ENCODE measurements at regions not wholly inside any gene's neighbourhood (a gene's known extent, or its start where the extent isn't known, plus 50 kb on each side); places are given as distances from the start of the nearest gene placed in this dataset.

DNA sequence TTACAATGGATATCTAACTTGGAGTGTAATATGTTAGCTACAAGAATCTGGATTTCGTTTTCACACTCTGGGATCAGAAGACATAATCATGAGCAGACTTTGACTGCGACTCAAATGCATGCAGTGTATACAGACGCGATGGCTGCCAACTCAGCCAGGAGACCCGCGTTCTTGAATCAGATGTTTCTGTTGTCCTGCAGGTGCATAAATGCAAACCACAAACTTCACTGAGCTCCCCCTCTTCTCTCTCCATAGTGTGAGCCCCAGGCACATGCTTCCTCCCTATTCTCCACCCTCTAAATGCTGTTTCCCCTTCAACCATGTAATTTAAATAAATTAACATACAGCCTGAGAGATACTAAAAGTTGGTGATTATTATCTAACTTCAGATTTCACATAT, 347.9 kb downstream of the DCHS2 start:
- intact Hi-C loops (cut with micrococcal nuclease; ENCODE audit: unreplicated experiment): no loop called here

DNA sequence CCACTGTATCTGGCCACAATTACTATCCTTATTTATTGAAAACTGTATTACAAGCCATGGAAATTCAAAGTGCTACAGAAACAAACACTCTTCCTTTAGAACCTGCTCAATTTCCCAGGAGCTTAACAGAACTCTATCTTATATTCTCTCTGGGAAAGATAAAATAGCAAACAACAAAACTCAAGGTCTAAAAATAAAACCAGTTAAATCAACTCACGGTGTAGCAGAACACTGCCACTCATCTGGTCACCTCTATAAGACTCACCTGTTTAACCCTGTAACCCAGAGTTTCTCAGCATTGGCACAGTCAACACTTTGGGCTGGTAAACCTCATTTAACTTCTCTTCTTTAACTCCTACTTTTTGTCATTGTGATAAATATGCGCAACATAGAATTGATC, 348.9 kb downstream of the DCHS2 start:
- Histone ChIP-seq H3K4me3 (no peak overlapping the region), H3K4me2 (ENCODE audit: control insufficient read depth, insufficient read depth) (no peak overlapping the region), H4K20me1 (ENCODE audit: control insufficient read depth, insufficient read depth) (no peaks in the 10 kb centered on the region), H3K4me1 (ENCODE audit: control insufficient read depth, insufficient read depth, low read length) (no peaks in the 10 kb centered on the region), H3K27me3 (replicated peaks in 1 of 2; ENCODE audit: control insufficient read depth in 2 of 2, insufficient read depth in 2 of 2, low read length in 1 of 2) (no peaks in the 10 kb centered on the region), H3K9ac (ENCODE audit: control insufficient read depth, insufficient read depth, low read length) (no peak overlapping the region), H2AFZ (ENCODE audit: control insufficient read depth, low read depth, low read length) (no peak overlapping the region), H3K27ac (ENCODE audit: control insufficient read depth, insufficient read depth) (no peak overlapping the region), H3K9me3 (replicated peaks; ENCODE audit: control insufficient read depth, insufficient read depth, low read length) (no peaks in the 10 kb centered on the region), H3K36me3 (ENCODE audit: control insufficient read depth in 2 of 2, insufficient read depth in 2 of 2, low read length in 1 of 2) (no peaks in the 10 kb centered on the region), H3K79me2 (ENCODE audit: control insufficient read depth, insufficient read depth, low read length) (no peaks in the 10 kb centered on the region)
- no peak for DNase-seq (ENCODE audit: low read depth, low spot score)
- ChIA-PET POLR2A (no interaction called here), SMC1A (ENCODE audit: uncharacterized antibody, unreplicated experiment) (interaction anchor here (0.6 kb wide), 1 partner anchor 1212 kb away, joined by 5 read pairs; no protein-coding TSS in a partner anchor), RAD21 (ENCODE audit: unreplicated experiment) (no interaction called here), CTCF (no interaction called here)
- no TSS peak for BruUV-seq (replicated peaks)
- no peak for ATAC-seq
- FAIRE-seq: no peak
- in situ Hi-C loops (cut with MboI): no loop called here
- WGBS (ENCODE audit: insufficient coverage, insufficient replicate concordance, low lambda C conversion rate, missing lambda C conversion rate): 50% methylated on average over 2 of the region's 2 CpGs
- intact Hi-C loops (cut with micrococcal nuclease; ENCODE audit: unreplicated experiment): no loop called here
- TF ChIP-seq SREBF2 (IDR thresholded peaks at IDR 0.05; ENCODE audit: low read length) (no peak), SIX5 (IDR thresholded peaks at IDR 0.05; ENCODE audit: low read depth, low read length, severe bottlenecking) (no peak), RELA (IDR thresholded peaks at IDR 0.05; ENCODE audit: borderline replicate concordance, partially characterized antibody) (no peak), IKZF1 (conservative IDR thresholded peaks at IDR 0.05) (no peak), NFYA (IDR thresholded peaks at IDR 0.05; ENCODE audit: borderline replicate concordance, low read depth, low read length) (no peak)
- TF ChIP-seq, protein P1, sequence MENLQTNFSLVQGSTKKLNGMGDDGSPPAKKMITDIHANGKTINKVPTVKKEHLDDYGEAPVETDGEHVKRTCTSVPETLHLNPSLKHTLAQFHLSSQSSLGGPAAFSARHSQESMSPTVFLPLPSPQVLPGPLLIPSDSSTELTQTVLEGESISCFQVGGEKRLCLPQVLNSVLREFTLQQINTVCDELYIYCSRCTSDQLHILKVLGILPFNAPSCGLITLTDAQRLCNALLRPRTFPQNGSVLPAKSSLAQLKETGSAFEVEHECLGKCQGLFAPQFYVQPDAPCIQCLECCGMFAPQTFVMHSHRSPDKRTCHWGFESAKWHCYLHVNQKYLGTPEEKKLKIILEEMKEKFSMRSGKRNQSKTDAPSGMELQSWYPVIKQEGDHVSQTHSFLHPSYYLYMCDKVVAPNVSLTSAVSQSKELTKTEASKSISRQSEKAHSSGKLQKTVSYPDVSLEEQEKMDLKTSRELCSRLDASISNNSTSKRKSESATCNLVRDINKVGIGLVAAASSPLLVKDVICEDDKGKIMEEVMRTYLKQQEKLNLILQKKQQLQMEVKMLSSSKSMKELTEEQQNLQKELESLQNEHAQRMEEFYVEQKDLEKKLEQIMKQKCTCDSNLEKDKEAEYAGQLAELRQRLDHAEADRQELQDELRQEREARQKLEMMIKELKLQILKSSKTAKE (IDR thresholded peaks at IDR 0.05; ENCODE audit: low read depth, poor library complexity, severe bottlenecking): no peak
- TF ChIP-seq, protein P2, sequence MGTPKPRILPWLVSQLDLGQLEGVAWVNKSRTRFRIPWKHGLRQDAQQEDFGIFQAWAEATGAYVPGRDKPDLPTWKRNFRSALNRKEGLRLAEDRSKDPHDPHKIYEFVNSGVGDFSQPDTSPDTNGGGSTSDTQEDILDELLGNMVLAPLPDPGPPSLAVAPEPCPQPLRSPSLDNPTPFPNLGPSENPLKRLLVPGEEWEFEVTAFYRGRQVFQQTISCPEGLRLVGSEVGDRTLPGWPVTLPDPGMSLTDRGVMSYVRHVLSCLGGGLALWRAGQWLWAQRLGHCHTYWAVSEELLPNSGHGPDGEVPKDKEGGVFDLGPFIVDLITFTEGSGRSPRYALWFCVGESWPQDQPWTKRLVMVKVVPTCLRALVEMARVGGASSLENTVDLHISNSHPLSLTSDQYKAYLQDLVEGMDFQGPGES (IDR thresholded peaks at IDR 0.05): no peak
- TF ChIP-seq, protein P3, sequence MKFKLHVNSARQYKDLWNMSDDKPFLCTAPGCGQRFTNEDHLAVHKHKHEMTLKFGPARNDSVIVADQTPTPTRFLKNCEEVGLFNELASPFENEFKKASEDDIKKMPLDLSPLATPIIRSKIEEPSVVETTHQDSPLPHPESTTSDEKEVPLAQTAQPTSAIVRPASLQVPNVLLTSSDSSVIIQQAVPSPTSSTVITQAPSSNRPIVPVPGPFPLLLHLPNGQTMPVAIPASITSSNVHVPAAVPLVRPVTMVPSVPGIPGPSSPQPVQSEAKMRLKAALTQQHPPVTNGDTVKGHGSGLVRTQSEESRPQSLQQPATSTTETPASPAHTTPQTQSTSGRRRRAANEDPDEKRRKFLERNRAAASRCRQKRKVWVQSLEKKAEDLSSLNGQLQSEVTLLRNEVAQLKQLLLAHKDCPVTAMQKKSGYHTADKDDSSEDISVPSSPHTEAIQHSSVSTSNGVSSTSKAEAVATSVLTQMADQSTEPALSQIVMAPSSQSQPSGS (IDR thresholded peaks at IDR 0.05; ENCODE audit: low read length): no peak

More for the DNA sequence above, 347.9 kb downstream of the DCHS2 start:
- H3K27me3 ChIP-seq (replicated peaks in 1 of 2; ENCODE audit: control insufficient read depth in 2 of 2, insufficient read depth in 2 of 2, low read length in 1 of 2): no peaks in the 10 kb centered on the region
- in situ Hi-C loops (cut with MboI): no loop called here
- 81% methylated on average over 6 of the region's 6 CpGs for WGBS (ENCODE audit: insufficient coverage, insufficient replicate concordance, low lambda C conversion rate, missing lambda C conversion rate)
- H3K36me3 ChIP-seq (ENCODE audit: control insufficient read depth in 2 of 2, insufficient read depth in 2 of 2, low read length in 1 of 2): no peaks in the 10 kb centered on the region
- ChIA-PET SMC1A (ENCODE audit: uncharacterized antibody, unreplicated experiment) (no interaction called here), RAD21 (ENCODE audit: unreplicated experiment) (no interaction called here), POLR2A (no interaction called here), CTCF (no interaction called here)
- no peaks in the 10 kb centered on the region for H3K4me1 ChIP-seq (ENCODE audit: control insufficient read depth, insufficient read depth, low read length)
- H3K4me2 ChIP-seq (ENCODE audit: control insufficient read depth, insufficient read depth): no peak overlapping the region
- TF ChIP-seq SREBF1 (IDR thresholded peaks at IDR 0.05; ENCODE audit: low read length) (no peak), EP300 (IDR thresholded peaks at IDR 0.05; ENCODE audit: borderline replicate concordance in 1 of 2, control insufficient read depth in 1 of 2, low read depth in 2 of 2, low read length in 2 of 2) (no peak)
- no peak overlapping the region for H2AFZ ChIP-seq (ENCODE audit: control insufficient read depth, low read depth, low read length)
- DNase-seq (ENCODE audit: low read depth, low spot score): no peak
- BruUV-seq (replicated peaks): no TSS peak
- ATAC-seq: no peak
- no peak overlapping the region for H3K27ac ChIP-seq (ENCODE audit: control insufficient read depth, insufficient read depth)
- FAIRE-seq: no peak
- H3K9ac ChIP-seq (ENCODE audit: control insufficient read depth, insufficient read depth, low read length): no peak overlapping the region
- no peaks in the 10 kb centered on the region for H4K20me1 ChIP-seq (ENCODE audit: control insufficient read depth, insufficient read depth)
- H3K4me3 ChIP-seq: no peak overlapping the region
- H3K9me3 ChIP-seq (replicated peaks; ENCODE audit: control insufficient read depth, insufficient read depth, low read length): no peaks in the 10 kb centered on the region
- H3K79me2 ChIP-seq (ENCODE audit: control insufficient read depth, insufficient read depth, low read length): no peaks in the 10 kb centered on the region
